ENCODE measurements at regions not wholly inside any gene's neighbourhood (a gene's known extent, or its start where the extent isn't known, plus 50 kb on each side); places are given as distances from the start of the nearest gene placed in this dataset.

DNA sequence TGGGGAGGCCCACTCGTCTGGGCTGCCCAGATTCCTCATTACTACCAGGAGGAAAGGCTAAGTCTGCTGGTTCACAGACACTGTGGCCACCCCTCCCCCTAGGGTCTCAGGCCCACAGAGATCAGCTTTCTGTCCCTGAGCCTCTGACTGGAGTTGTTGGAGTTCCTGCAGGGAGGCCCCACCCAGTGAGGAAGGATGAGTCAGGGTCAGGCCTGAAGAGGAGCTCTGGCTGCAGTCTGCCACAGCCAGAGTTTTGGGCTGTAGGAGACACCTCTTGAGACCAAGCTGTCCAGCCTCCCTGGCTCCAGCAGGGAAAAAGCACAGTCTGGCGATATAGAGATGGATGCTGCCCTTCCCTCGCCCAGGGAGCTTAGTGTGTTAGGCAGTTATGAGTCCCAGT is 720.9 kb upstream of the SEMA6D start:
- H3K9me3 Mint-ChIP-seq: peaks cover 48% of the 10 kb centered on the region
- H3K27me3 Mint-ChIP-seq (ENCODE audit: low read depth, poor library complexity): peaks cover 3% of the 10 kb centered on the region
- no peaks in the 10 kb centered on the region for H3K4me1 Mint-ChIP-seq
- H3K4me3 Mint-ChIP-seq: no peak overlapping the region
- no peaks in the 10 kb centered on the region for H3K36me3 Mint-ChIP-seq (ENCODE audit: low read depth)
- no peak for DNase-seq
- H3K27ac Mint-ChIP-seq: no peak overlapping the region
- TF ChIP-seq, protein P1, sequence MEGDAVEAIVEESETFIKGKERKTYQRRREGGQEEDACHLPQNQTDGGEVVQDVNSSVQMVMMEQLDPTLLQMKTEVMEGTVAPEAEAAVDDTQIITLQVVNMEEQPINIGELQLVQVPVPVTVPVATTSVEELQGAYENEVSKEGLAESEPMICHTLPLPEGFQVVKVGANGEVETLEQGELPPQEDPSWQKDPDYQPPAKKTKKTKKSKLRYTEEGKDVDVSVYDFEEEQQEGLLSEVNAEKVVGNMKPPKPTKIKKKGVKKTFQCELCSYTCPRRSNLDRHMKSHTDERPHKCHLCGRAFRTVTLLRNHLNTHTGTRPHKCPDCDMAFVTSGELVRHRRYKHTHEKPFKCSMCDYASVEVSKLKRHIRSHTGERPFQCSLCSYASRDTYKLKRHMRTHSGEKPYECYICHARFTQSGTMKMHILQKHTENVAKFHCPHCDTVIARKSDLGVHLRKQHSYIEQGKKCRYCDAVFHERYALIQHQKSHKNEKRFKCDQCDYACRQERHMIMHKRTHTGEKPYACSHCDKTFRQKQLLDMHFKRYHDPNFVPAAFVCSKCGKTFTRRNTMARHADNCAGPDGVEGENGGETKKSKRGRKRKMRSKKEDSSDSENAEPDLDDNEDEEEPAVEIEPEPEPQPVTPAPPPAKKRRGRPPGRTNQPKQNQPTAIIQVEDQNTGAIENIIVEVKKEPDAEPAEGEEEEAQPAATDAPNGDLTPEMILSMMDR (IDR thresholded peaks at IDR 0.05): no peak

DNA sequence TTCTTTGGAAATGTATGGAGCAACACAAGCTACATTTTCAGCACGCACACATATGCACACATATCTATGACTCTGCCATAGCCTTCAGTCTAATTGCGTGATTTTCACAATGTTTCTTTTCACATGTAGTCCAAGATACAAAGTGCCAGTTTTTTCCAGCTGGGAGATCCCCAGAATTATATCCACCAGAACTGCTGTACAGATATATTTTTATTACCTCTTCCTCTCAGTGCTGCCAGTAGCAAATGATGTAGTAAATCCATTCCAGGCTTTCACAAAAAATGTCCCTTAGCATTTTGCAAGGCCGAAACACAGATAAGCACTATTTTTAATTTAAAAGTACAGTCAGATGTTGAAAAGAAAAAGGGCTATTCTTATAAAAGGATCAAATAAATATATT is 719.8 kb upstream of the SEMA6D start:
- Mint-ChIP-seq H3K36me3 (ENCODE audit: low read depth) (no peaks in the 10 kb centered on the region), H3K4me1 (no peaks in the 10 kb centered on the region), H3K4me3 (no peak overlapping the region), H3K9me3 (peaks cover 48% of the 10 kb centered on the region), H3K27me3 (ENCODE audit: low read depth, poor library complexity) (peaks cover 6% of the 10 kb centered on the region), H3K27ac (no peak overlapping the region)
- DNase-seq: no peak
- TF ChIP-seq, protein P1 (IDR thresholded peaks at IDR 0.05): no peak

DNA sequence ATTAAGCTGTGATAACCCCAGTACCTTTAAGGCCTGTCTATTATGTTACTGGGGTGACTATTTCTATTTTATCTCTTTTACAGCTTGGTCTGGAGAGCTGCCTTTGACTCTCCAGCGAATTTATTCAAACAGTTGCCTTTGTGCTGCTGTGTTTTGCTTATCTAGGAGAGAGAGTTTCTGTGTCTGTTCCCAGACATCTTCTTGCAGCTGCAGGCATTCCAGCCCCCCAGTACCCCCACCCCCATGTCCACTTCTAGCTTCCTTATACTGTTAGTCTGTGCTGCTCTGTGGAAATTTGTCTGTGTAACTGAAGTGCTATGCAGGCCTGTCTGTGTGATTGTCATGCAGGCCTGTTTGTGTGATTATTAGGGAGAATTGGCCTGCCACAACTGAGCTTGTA is 713.7 kb upstream of the SEMA6D start:
- DNase-seq: no peak
- Mint-ChIP-seq H3K27me3 (ENCODE audit: low read depth, poor library complexity) (peaks cover 3% of the 10 kb centered on the region), H3K9me3 (peaks cover 57% of the 10 kb centered on the region), H3K27ac (no peak overlapping the region), H3K4me1 (no peaks in the 10 kb centered on the region), H3K36me3 (ENCODE audit: low read depth) (no peaks in the 10 kb centered on the region), H3K4me3 (no peak overlapping the region)
- TF ChIP-seq, protein P1 (IDR thresholded peaks at IDR 0.05): no peak

DNA sequence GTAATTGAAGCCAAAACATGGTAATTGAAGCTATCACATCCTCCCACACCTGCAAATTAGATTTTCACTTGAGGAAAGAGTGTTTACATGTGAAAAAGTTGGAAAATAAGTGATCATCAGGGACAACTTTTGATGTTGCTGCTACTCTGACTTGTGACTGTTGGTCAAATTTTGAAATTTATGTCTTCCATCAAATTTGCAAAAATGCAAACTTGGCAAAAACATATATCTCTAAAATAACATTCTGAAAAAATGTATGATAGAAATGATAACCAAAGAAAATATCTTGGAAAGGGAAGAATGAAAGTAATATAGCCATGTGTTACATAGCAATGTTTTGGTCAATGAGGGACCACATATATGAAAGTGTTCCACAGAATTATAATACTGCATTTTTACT is 703.9 kb upstream of the SEMA6D start:
- Mint-ChIP-seq H3K4me3 (no peak overlapping the region), H3K27ac (no peak overlapping the region), H3K9me3 (peaks cover 12% of the 10 kb centered on the region), H3K4me1 (no peaks in the 10 kb centered on the region), H3K27me3 (ENCODE audit: low read depth, poor library complexity) (no peaks in the 10 kb centered on the region), H3K36me3 (ENCODE audit: low read depth) (no peaks in the 10 kb centered on the region)
- TF ChIP-seq, protein P1 (IDR thresholded peaks at IDR 0.05): no peak
- no peak for DNase-seq

DNA sequence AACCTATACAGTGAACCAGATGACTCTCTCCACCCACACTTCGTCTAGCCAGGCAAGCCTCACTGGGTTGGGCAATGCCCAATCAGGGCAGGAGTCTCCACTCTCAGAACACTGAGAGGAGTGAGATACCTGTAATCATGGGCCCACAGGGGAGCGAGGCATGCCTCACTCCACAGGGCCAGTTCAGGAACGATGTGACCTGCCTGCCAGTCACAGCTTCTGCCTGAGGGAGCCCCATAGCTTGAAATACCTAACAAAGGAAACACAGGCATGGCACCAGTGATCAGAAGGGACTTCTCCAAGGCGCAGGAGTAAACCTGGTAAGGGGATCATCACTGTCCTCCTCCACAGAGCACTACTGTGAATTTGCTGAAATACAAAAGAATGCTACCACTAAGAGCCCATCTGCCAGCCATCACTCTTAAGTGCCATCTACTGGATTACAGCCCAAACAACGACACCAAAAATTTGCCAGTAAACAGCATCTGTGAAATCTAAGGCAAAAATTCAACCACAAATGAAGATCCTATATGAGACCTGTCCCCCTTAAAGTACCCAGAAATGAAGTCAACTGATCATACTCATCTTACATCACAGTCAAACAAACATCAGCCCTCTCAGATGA is 689.9 kb upstream of the SEMA6D start:
- Mint-ChIP-seq H3K4me1 (no peaks in the 10 kb centered on the region), H3K36me3 (ENCODE audit: low read depth) (no peaks in the 10 kb centered on the region), H3K27ac (no peak overlapping the region), H3K27me3 (ENCODE audit: low read depth, poor library complexity) (no peaks in the 10 kb centered on the region), H3K9me3 (no peaks in the 10 kb centered on the region), H3K4me3 (no peak overlapping the region)
- DNase-seq: no peak
- TF ChIP-seq, protein P1 (IDR thresholded peaks at IDR 0.05): no peak

All from nephron progenitor cell (in vitro differentiated cells).